DND-41 (cell line): ENCODE measurements at regions not wholly inside any gene's neighbourhood (a gene's known extent, or its start where the extent isn't known, plus 50 kb on each side); places are given as distances from the start of the nearest gene placed in this dataset.

ENCODE experiments used
- ATAC-seq: fragments of 200-7000 bp; cut with Tn5 transposase; 3 replicates; pipeline ENCODE4 v1.9.1; 2021; ENCODE audit warnings: low read depth; ENCODE audit not compliant: insufficient read depth
- DNase-seq: peaks from one replicate; pipeline ENCODE4 v3.0.0-alpha.2; 2020
- H2AFZ ChIP-seq: 2 replicates; pipeline ENCODE4 v1.6.0; 2012; ENCODE audit warnings: low read depth, low read length
- H3K27ac ChIP-seq: 2 replicates; pipeline ENCODE4 v1.5.1; 2012; ENCODE audit warnings: low read length, inconsistent platforms
- H3K27me3 ChIP-seq: fragments of 200-600 bp; sonication (generic); 2 replicates; pipeline ENCODE4 v1.6.0; 2012; ENCODE audit warnings: low read length, mild to moderate bottlenecking, inconsistent platforms; ENCODE audit not compliant: insufficient read depth, poor library complexity
- H3K36me3 ChIP-seq: 2 replicates; pipeline ENCODE4 v1.5.1; 2012; ENCODE audit warnings: low read length, inconsistent platforms; ENCODE audit not compliant: insufficient read depth
- H3K4me1 ChIP-seq: 2 replicates; pipeline ENCODE4 v1.5.1; 2012; ENCODE audit warnings: mild to moderate bottlenecking, low read length; ENCODE audit not compliant: insufficient read depth
- H3K4me2 ChIP-seq: 2 replicates; pipeline ENCODE4 v1.6.0; 2012; ENCODE audit warnings: mild to moderate bottlenecking, moderate library complexity, low read length, inconsistent platforms; ENCODE audit not compliant: insufficient read depth
- H3K4me3 ChIP-seq, 2 experiments: fragments of 200-600 bp in 1 of 2; shearing (Covaris generic) in 1 of 2; 2 replicates each; pipeline ENCODE4 v1.5.1; 2012 to 2016; ENCODE audit warnings: inconsistent platforms in 2 of 2, low read length in 2 of 2, mild to moderate bottlenecking in 2 of 2, low read depth in 1 of 2, moderate library complexity in 1 of 2
- H3K79me2 ChIP-seq: 2 replicates; pipeline ENCODE4 v1.6.0; 2012; ENCODE audit warnings: low read length, inconsistent platforms; ENCODE audit not compliant: insufficient read depth
- H3K9ac ChIP-seq: 2 replicates; pipeline ENCODE4 v1.6.0; 2012; ENCODE audit warnings: low read depth, mild to moderate bottlenecking, inconsistent platforms, low read length, moderate library complexity
- H3K9me3 ChIP-seq: 2 replicates; pipeline ENCODE4 v1.5.1; 2012; ENCODE audit warnings: low read length, moderate library complexity, mild to moderate bottlenecking, inconsistent platforms; ENCODE audit not compliant: insufficient read depth, severe bottlenecking
- H4K20me1 ChIP-seq: 2 replicates; pipeline ENCODE4 v1.6.0; 2012; ENCODE audit warnings: low read length; ENCODE audit not compliant: insufficient read depth
- CTCF ChIP-seq: IDR thresholded peaks from 2 replicates; pipeline ENCODE4 v1.5.1; 2012; ENCODE audit warnings: borderline replicate concordance, low read length, moderate library complexity, mild to moderate bottlenecking; ENCODE audit not compliant: poor library complexity, severe bottlenecking; ENCODE audit errors: extremely low read depth
- EZH2 ChIP-seq: IDR thresholded peaks from 3 replicates; pipeline ENCODE4 v1.6.1; 2012; ENCODE audit warnings: borderline replicate concordance, low read depth, mild to moderate bottlenecking, moderate library complexity, low read length, inconsistent platforms; ENCODE audit not compliant: severe bottlenecking

GRCh38 chr3:161585922-161586321 lies 89.3 kb downstream of the OTOL1 start:
- H3K27ac ChIP-seq: no peak overlapping the region
- no peak overlapping the region for H3K9ac ChIP-seq
- DNase-seq (no peak), ATAC-seq (no peak)
- no peaks in the 10 kb centered on the region for H3K4me1 ChIP-seq
- TF ChIP-seq EZH2 (no peak), CTCF (no peak)
- H3K9me3 ChIP-seq: peaks cover 13% of the 10 kb centered on the region
- H3K79me2 ChIP-seq: no peaks in the 10 kb centered on the region
- H3K4me3 ChIP-seq: no peak overlapping the region
- H3K27me3 ChIP-seq: no peaks in the 10 kb centered on the region
- H3K36me3 ChIP-seq: peaks cover 5% of the 10 kb centered on the region; the same call in 1 of the 2 replicates
- H3K4me2 ChIP-seq: no peak overlapping the region
- H4K20me1 ChIP-seq: no peaks in the 10 kb centered on the region
- H2AFZ ChIP-seq: no peak overlapping the region

- no peak overlapping the region for H3K27ac ChIP-seq
- H3K4me2 ChIP-seq: no peak overlapping the region
- H3K9me3 ChIP-seq: peaks cover 14% of the 10 kb centered on the region
- no peak for ATAC-seq
- H3K79me2 ChIP-seq: no peaks in the 10 kb centered on the region
- H3K4me3 ChIP-seq: no peak overlapping the region
- no peak for DNase-seq
- no peaks in the 10 kb centered on the region for H4K20me1 ChIP-seq
- no peaks in the 10 kb centered on the region for H3K27me3 ChIP-seq
- H3K9ac ChIP-seq: no peak overlapping the region
- no peak overlapping the region for H2AFZ ChIP-seq
- H3K4me1 ChIP-seq: no peaks in the 10 kb centered on the region
- no peak for TF ChIP-seq CTCF
- no peak for TF ChIP-seq EZH2
- peaks cover 5% of the 10 kb centered on the region; the same call in 1 of the 2 replicates for H3K36me3 ChIP-seq
Measured at GRCh38 chr3:161586556-161587235, 90.1 kb downstream of the OTOL1 start.

GRCh38 chr3:161598639-161599038 lies 102.0 kb downstream of the OTOL1 start:
- peak overlapping the region; percentile 17 for H3K27ac ChIP-seq
- H3K9me3 ChIP-seq: no peaks in the 10 kb centered on the region
- no peaks in the 10 kb centered on the region for H3K27me3 ChIP-seq
- no peaks in the 10 kb centered on the region for H3K79me2 ChIP-seq
- H3K4me1 ChIP-seq: peaks cover 23% of the 10 kb centered on the region
- TF ChIP-seq CTCF (no peak), EZH2 (no peak)
- ATAC-seq (peak; percentile 99), DNase-seq (peak; percentile 63)
- H3K4me3 ChIP-seq: no peak overlapping the region
- H2AFZ ChIP-seq: no peak overlapping the region
- H3K4me2 ChIP-seq: peak overlapping the region; percentile 32; the same call in 1 of the 2 replicates
- no peaks in the 10 kb centered on the region for H4K20me1 ChIP-seq
- no peak overlapping the region for H3K9ac ChIP-seq
- no peaks in the 10 kb centered on the region for H3K36me3 ChIP-seq
